Right lobe of liver (tissue), 4 donors: ENCODE measurements at regions not wholly inside any gene's neighbourhood (a gene's known extent, or its start where the extent isn't known, plus 50 kb on each side); places are given as distances from the start of the nearest gene placed in this dataset.

Experiments used
- CTCF ChIP-seq, 4 donors: fragments of 200-600 bp in 3 of 4; fragments of 450-650 bp in 1 of 4; IDR thresholded peaks; one replicate each; pipeline versions ENCODE4 v1.5.1 to v1.8.0; 2016 to 2022; ENCODE audit warnings: antibody characterized with exemption in 4 of 4, mild to moderate bottlenecking in 2 of 4
- POLR2A ChIP-seq: fragments of 450-650 bp; IDR thresholded peaks from one replicate; pipeline ENCODE4 v1.6.1; 2017; ENCODE audit warnings: antibody characterized with exemption, mild to moderate bottlenecking
- donor health status: DM: no; HTN: no; CAD: no.
- donor health status: DM: no; HTN: no; CAD: no.
- donor health status: DM: no; HTN: yes; CAD: no.

- TF ChIP-seq CTCF (IDR thresholded peaks at IDR 0.05): no peak
- TF ChIP-seq POLR2A: no peak
These were observed 58.7 kb upstream of the STMND1 start for GRCh38 chr6:17043148-17043522.
